Upper lobe of left lung (tissue), 6 donors: ENCODE measurements at regions not wholly inside any gene's neighbourhood (a gene's known extent, or its start where the extent isn't known, plus 50 kb on each side); places are given as distances from the start of the nearest gene placed in this dataset.

Source experiments
- ATAC-seq, 2 donors: fragments of 200-7000 bp; cut with Tn5 transposase; one replicate each; pipeline ENCODE4 v1.9.1; 2022; ENCODE audit warnings: mild to moderate bottlenecking in 2 of 2, moderate library complexity in 2 of 2; ENCODE audit not compliant: low FRiP score in 2 of 2
- DNase-seq, 2 donors: peaks; one replicate each; pipeline ENCODE4 v3.0.0-alpha.2; 2019 to 2020
- H3K27ac ChIP-seq, 4 donors: fragments of 200-600 bp; sonication (generic); one replicate each; pipeline ENCODE4 v1.5.1; 2016 to 2019
- H3K27me3 ChIP-seq, 4 donors: fragments of 200-600 bp; sonication (generic); one replicate each; pipeline ENCODE4 v1.5.1; 2017 to 2019
- H3K36me3 ChIP-seq, 4 donors: fragments of 200-600 bp; sonication (generic); one replicate each; pipeline ENCODE4 v1.5.1; 2016 to 2019
- H3K4me1 ChIP-seq, 4 donors: fragments of 200-600 bp; sonication (generic); one replicate each; pipeline ENCODE4 v1.5.1; 2018 to 2019
- H3K4me3 ChIP-seq, 4 donors: fragments of 200-600 bp; sonication (generic); one replicate each; pipeline ENCODE4 v1.5.1; 2017 to 2019; ENCODE audit warnings: mild to moderate bottlenecking in 2 of 4, moderate library complexity in 1 of 4
- H3K9me3 ChIP-seq, 4 donors: fragments of 200-600 bp; sonication (generic); one replicate each; pipeline ENCODE4 v1.5.1; 2018 to 2019
- EP300 ChIP-seq, 4 donors: sonication (generic); formaldehyde crosslinking; IDR thresholded peaks; one replicate each; pipeline ENCODE4 v1.5.1; 2017; ENCODE audit warnings: antibody characterized with exemption in 4 of 4, control low read depth in 2 of 4
- POLR2A ChIP-seq, 4 donors: fragments of 450-650 bp; IDR thresholded peaks; one replicate each; pipeline ENCODE4 v1.5.1; 2016 to 2017; ENCODE audit warnings: antibody characterized with exemption in 4 of 4, mild to moderate bottlenecking in 2 of 4
- POLR2AphosphoS5 ChIP-seq, 2 donors: sonication (generic); formaldehyde crosslinking; IDR thresholded peaks; one replicate each; pipeline ENCODE4 v1.5.1; 2017; ENCODE audit warnings: antibody characterized with exemption in 2 of 2
- WGBS, 2 donors: methylation state at CpG; one replicate each; pipeline ENCODE4 v1.1.5; 2017 to 2018; 5-methylcytosine and 5-hydroxymethylcytosine counted together
- TF ChIP-seq, protein P1 (sequence below), 6 experiments: fragments of 450-650 bp in 4 of 6; fragments of 200-600 bp in 2 of 6; sonication (generic) in 2 of 6; IDR thresholded peaks; one replicate each; pipeline ENCODE4 v1.5.1; 2016 to 2019; ENCODE audit warnings: antibody characterized with exemption in 6 of 6
- donor health status: DM: no; HTN: no; CAD: no; lungs with moderate emphysema.
- donor health status: DM: no; HTN: yes; CAD: no; lungs with severe emphysema.

DNA sequence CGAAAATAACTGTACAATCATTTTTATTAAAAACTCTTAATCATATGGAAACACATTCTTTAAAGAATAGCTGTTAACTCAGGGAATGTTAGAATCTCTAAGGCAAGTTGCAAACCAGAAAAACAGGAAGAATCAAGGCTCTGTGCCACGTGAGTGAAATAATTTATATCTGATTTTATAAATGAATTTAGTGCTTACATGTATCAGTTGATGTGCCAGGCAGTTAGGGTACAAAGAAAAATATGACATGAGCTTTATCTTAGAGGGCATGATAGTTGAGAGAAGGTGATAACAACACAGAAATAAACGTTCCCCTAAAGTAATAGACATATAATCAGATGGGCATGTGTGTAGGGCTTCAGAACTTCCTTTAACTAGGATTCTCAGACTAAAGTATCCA is 734.5 kb upstream of the CCDC179 start:
- TF ChIP-seq, protein P1, sequence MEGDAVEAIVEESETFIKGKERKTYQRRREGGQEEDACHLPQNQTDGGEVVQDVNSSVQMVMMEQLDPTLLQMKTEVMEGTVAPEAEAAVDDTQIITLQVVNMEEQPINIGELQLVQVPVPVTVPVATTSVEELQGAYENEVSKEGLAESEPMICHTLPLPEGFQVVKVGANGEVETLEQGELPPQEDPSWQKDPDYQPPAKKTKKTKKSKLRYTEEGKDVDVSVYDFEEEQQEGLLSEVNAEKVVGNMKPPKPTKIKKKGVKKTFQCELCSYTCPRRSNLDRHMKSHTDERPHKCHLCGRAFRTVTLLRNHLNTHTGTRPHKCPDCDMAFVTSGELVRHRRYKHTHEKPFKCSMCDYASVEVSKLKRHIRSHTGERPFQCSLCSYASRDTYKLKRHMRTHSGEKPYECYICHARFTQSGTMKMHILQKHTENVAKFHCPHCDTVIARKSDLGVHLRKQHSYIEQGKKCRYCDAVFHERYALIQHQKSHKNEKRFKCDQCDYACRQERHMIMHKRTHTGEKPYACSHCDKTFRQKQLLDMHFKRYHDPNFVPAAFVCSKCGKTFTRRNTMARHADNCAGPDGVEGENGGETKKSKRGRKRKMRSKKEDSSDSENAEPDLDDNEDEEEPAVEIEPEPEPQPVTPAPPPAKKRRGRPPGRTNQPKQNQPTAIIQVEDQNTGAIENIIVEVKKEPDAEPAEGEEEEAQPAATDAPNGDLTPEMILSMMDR (IDR thresholded peaks at IDR 0.05), result no peak
- TF ChIP-seq POLR2A (IDR thresholded peaks at IDR 0.05) (no peak), EP300 (IDR thresholded peaks at IDR 0.05) (no peak), POLR2AphosphoS5 (IDR thresholded peaks at IDR 0.05) (no peak)

DNA sequence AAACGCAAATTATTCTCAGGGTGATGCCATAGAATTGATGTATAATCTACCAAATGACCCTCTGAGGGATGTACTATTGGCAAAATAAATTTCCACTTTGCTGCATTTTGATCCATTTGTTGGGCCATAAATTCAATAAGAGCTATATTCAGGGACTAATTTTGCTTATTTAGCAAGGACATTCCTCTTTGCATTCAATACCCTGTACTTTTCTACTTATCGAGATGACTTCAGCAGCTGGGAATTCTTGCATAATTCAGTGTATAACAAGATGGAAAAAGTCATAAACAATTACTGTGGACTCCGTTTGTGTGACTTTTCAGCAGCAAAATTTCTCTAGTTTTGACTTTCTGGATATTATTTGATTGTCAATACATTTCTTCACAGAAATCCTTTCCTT is 744.7 kb upstream of the CCDC179 start:
- H3K27me3 ChIP-seq, result no peaks in the 10 kb centered on the region
- DNase-seq, result no peak
- no peak for ATAC-seq
- H3K9me3 ChIP-seq, result no peaks in the 10 kb centered on the region
- H3K27ac ChIP-seq, result no peak overlapping the region
- no peaks in the 10 kb centered on the region for H3K36me3 ChIP-seq
- no peak for TF ChIP-seq EP300 (IDR thresholded peaks at IDR 0.05)
- TF ChIP-seq POLR2AphosphoS5 (IDR thresholded peaks at IDR 0.05), result no peak
- TF ChIP-seq POLR2A (IDR thresholded peaks at IDR 0.05), result no peak
- TF ChIP-seq, protein P1 (IDR thresholded peaks at IDR 0.05), result no peak
- WGBS, 2 donors, result 76 to 84% methylated on average over 3 of the region's 3 CpGs
- H3K4me1 ChIP-seq, result no peaks in the 10 kb centered on the region
- no peak overlapping the region for H3K4me3 ChIP-seq

More for the DNA sequence above, 734.5 kb upstream of the CCDC179 start:
- Histone ChIP-seq H3K4me1 (no peaks in the 10 kb centered on the region), H3K9me3 (no peaks in the 10 kb centered on the region), H3K36me3 (no peaks in the 10 kb centered on the region), H3K4me3 (no peak overlapping the region), H3K27ac (no peak overlapping the region), H3K27me3 (no peaks in the 10 kb centered on the region)
- WGBS, 2 donors, result 40 to 49% methylated on average over 3 of the region's 3 CpGs
- no peak for ATAC-seq
- DNase-seq, result no peak

DNA sequence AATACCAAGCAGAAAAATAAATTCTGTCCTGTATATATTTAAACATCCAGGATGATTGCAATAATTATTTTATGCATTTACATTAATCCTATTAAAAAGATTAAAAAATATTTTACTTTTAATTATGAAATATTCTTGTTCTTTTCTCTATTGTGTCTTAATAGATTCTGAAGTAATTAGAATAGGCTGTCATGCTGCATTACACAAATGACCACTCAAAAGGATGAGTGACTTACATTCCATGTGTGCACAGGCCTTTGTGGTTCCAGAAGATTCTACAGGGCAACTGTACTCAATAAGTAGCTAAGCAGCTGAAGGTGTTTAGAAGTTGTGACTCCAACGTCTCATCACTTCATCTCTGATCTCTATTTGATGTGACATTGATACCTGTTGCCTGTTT is 745.9 kb upstream of the CCDC179 start:
- Histone ChIP-seq H3K4me3 (no peak overlapping the region), H3K27ac (no peak overlapping the region), H3K36me3 (no peaks in the 10 kb centered on the region), H3K4me1 (no peaks in the 10 kb centered on the region), H3K9me3 (no peaks in the 10 kb centered on the region), H3K27me3 (no peaks in the 10 kb centered on the region)
- 71 to 81% methylated on average over 1 of the region's 1 CpG for WGBS, 2 donors
- DNase-seq, result no peak
- TF ChIP-seq, protein P1 (IDR thresholded peaks at IDR 0.05), result no peak
- no peak for TF ChIP-seq EP300 (IDR thresholded peaks at IDR 0.05)
- TF ChIP-seq POLR2A (IDR thresholded peaks at IDR 0.05), result no peak
- TF ChIP-seq POLR2AphosphoS5 (IDR thresholded peaks at IDR 0.05), result no peak
- no peak for ATAC-seq

DNA sequence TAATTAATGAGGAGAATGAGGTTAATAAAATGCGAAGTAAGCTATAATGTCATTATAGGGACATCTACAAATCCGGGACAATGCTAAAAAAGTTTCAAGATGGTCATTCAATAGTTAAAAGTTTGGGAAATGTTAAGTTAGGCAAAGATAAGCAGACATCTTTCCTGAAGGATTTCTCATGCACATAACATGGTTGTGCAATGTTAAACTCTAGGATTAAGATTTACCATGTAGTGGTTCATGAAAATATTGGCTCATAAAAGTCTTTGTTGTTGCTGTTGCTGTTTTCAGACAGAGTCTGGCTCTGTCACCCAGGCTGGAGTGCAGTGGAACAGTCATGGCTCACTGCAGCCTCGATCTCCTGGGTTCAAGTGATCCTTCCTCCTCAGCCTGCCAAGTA is 751.5 kb upstream of the CCDC179 start:
- Histone ChIP-seq H3K27ac (no peak overlapping the region), H3K27me3 (no peaks in the 10 kb centered on the region), H3K4me3 (no peak overlapping the region), H3K9me3 (no peaks in the 10 kb centered on the region), H3K36me3 (no peaks in the 10 kb centered on the region), H3K4me1 (no peaks in the 10 kb centered on the region)
- TF ChIP-seq, protein P1 (IDR thresholded peaks at IDR 0.05), result no peak
- TF ChIP-seq POLR2AphosphoS5 (IDR thresholded peaks at IDR 0.05) (no peak), EP300 (IDR thresholded peaks at IDR 0.05) (no peak), POLR2A (IDR thresholded peaks at IDR 0.05) (no peak)
- no peak for ATAC-seq
- WGBS, 2 donors, result 86 to 93% methylated on average over 3 of the region's 3 CpGs
- DNase-seq, result no peak

DNA sequence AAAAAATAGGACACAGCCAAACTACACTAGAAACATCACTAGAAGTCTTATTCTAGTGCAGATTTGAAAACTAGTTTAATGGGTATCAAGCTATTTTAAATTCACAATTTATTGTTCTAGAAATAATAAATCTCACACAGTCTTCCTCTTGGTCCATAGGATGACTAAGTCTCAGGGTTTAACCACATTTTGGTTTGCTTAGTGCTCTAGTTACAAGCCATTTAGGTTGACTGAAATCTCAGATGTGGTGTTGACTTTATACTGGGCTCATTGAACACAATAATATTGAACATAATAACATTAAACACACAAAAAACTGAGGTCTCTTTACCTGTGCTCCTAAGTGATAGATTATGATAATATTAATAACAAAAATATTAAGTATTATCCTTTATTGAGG is 760.3 kb upstream of the CCDC179 start:
- H3K4me3 ChIP-seq, result no peak overlapping the region
- no peaks in the 10 kb centered on the region for H3K36me3 ChIP-seq
- no peaks in the 10 kb centered on the region for H3K9me3 ChIP-seq
- H3K27me3 ChIP-seq, result no peaks in the 10 kb centered on the region
- no peak for ATAC-seq
- TF ChIP-seq POLR2AphosphoS5 (IDR thresholded peaks at IDR 0.05), result no peak
- TF ChIP-seq, protein P1 (IDR thresholded peaks at IDR 0.05), result no peak
- TF ChIP-seq POLR2A (IDR thresholded peaks at IDR 0.05), result no peak
- no peak for TF ChIP-seq EP300 (IDR thresholded peaks at IDR 0.05)
- H3K27ac ChIP-seq, result no peak overlapping the region
- H3K4me1 ChIP-seq, result no peaks in the 10 kb centered on the region
- DNase-seq, result no peak
